ENCODE measurements at regions not wholly inside any gene's neighbourhood (a gene's known extent, or its start where the extent isn't known, plus 50 kb on each side); places are given as distances from the start of the nearest gene placed in this dataset.

- TF ChIP-seq CTCF (IDR thresholded peaks at IDR 0.05) (no peak), POLR2A (IDR thresholded peaks at IDR 0.05) (no peak), EP300 (IDR thresholded peaks at IDR 0.05) (no peak), POLR2AphosphoS5 (IDR thresholded peaks at IDR 0.05) (no peak)
Measured at GRCh38 chr22:48694296-48694883, 1133.3 kb downstream of the BRD1 start.
